GM18858 (cell line): ENCODE measurements at regions not wholly inside any gene's neighbourhood (a gene's known extent, or its start where the extent isn't known, plus 50 kb on each side); places are given as distances from the start of the nearest gene placed in this dataset.
"Not testable (repeated sequence)": the region's sequence is repeated elsewhere in the genome, so short reads cannot be mapped to it uniquely, and the experiment has no call there.

Experiments
- ATAC-seq: cut with Tn5 transposase; IDR thresholded peaks from one replicate; pipeline ENCODE4 v1.9.1; 2021; ENCODE audit not compliant: unreplicated experiment

- ATAC-seq, result no peak
These were observed 1164.4 kb upstream of the ADGRL4 start for GRCh38 chr1:80170811-80171485.

- ATAC-seq, result no peak
These were observed 1157.6 kb upstream of the ADGRL4 start for GRCh38 chr1:80164150-80164549.

GRCh38 chr1:80163686-80164085, 1157.2 kb upstream of the ADGRL4 start:
- no peak for ATAC-seq

GRCh38 chr1:80158771-80159170, 1152.2 kb upstream of the ADGRL4 start:
- no peak for ATAC-seq

- no peak for ATAC-seq
These were observed 1151.7 kb upstream of the ADGRL4 start for GRCh38 chr1:80158266-80158665.

- no peak for ATAC-seq
These were observed 1148.8 kb upstream of the ADGRL4 start for GRCh38 chr1:80155371-80155770.

GRCh38 chr1:80154176-80154575, 1147.6 kb upstream of the ADGRL4 start:
- no peak for ATAC-seq

- ATAC-seq, result no peak
These were observed 1147.2 kb upstream of the ADGRL4 start for GRCh38 chr1:80153762-80154161.

GRCh38 chr1:80143361-80143760, 1136.8 kb upstream of the ADGRL4 start:
- ATAC-seq, result no peak

GRCh38 chr1:80137946-80138602, 1131.5 kb upstream of the ADGRL4 start:
- not testable (repeated sequence) for ATAC-seq

- ATAC-seq, result no peak
These were observed 1106.9 kb upstream of the ADGRL4 start for GRCh38 chr1:80113168-80114038.

GRCh38 chr1:80101159-80101558, 1094.6 kb upstream of the ADGRL4 start:
- ATAC-seq, result no peak

- ATAC-seq, result no peak
These were observed 1093.2 kb upstream of the ADGRL4 start for GRCh38 chr1:80099713-80100112.

- ATAC-seq, result no peak
These were observed 1078.5 kb upstream of the ADGRL4 start for GRCh38 chr1:80085067-80085466.

GRCh38 chr1:80083892-80084291, 1077.4 kb upstream of the ADGRL4 start:
- ATAC-seq, result no peak

- no peak for ATAC-seq
These were observed 1069.9 kb upstream of the ADGRL4 start for GRCh38 chr1:80076469-80076868.

- ATAC-seq, result no peak
These were observed 1068.8 kb upstream of the ADGRL4 start for GRCh38 chr1:80075351-80075750.

GRCh38 chr1:80072563-80072962, 1066.0 kb upstream of the ADGRL4 start:
- ATAC-seq, result no peak

- ATAC-seq, result no peak
These were observed 1059.5 kb upstream of the ADGRL4 start for GRCh38 chr1:80066060-80066459.

- no peak for ATAC-seq
These were observed 1058.0 kb upstream of the ADGRL4 start for GRCh38 chr1:80064524-80064923.

- no peak for ATAC-seq
These were observed 1053.4 kb upstream of the ADGRL4 start for GRCh38 chr1:80059940-80060339.

GRCh38 chr1:80056179-80056578, 1049.6 kb upstream of the ADGRL4 start:
- ATAC-seq, result no peak
